H1 (cell line): ENCODE measurements at regions not wholly inside any gene's neighbourhood (a gene's known extent, or its start where the extent isn't known, plus 50 kb on each side); places are given as distances from the start of the nearest gene placed in this dataset.

Experiments used
- CTCF ChIA-PET: fragments of 300-600 bp; sonication (Branson Sonifier 250); formaldehyde crosslinking; loops from one replicate; lab custom pipeline; 2021; ENCODE audit not compliant: partially characterized antibody; lab: Charles Lee
- POLR2A ChIA-PET: fragments of 300-600 bp; sonication (Branson Sonifier 250); formaldehyde crosslinking; loops from one replicate; lab custom pipeline; 2021; ENCODE audit warnings: inconsistent platforms; ENCODE audit not compliant: partially characterized antibody; lab: Charles Lee
- DNase-seq, 2 experiments: peaks; one replicate each; pipeline versions ENCODE4 v3.0.0 to v3.0.0-alpha.2; 2010 to 2022; ENCODE audit warnings: low spot score in 2 of 2, low read depth in 1 of 2, mixed read lengths in 1 of 2
- FAIRE-seq: peaks from 2 replicates; lab custom pipeline; 2011; peaks lifted over from hg19 to GRCh38; lab: Jason Lieb, UNC
- H2AFZ ChIP-seq: 2 replicates; pipeline ENCODE4 v1.8.1; 2012; ENCODE audit warnings: low read length, inconsistent platforms
- H2AK5ac ChIP-seq: 2 replicates; pipeline ENCODE4 v1.6.1; 2013; ENCODE audit warnings: low read depth, low read length
- H2BK120ac ChIP-seq: replicated peaks from 2 replicates; pipeline ENCODE3; 2013; ENCODE audit warnings: low read depth, low read length, inconsistent platforms
- H2BK12ac ChIP-seq: 2 replicates; pipeline ENCODE4 v1.6.1; 2013; ENCODE audit warnings: low read depth, low read length
- H2BK15ac ChIP-seq: 2 replicates; pipeline ENCODE4 v1.6.1; 2013; ENCODE audit warnings: low read length
- H2BK20ac ChIP-seq: 2 replicates; pipeline ENCODE4 v1.6.1; 2013; ENCODE audit warnings: low read length
- H2BK5ac ChIP-seq: 2 replicates; pipeline ENCODE4 v1.6.1; 2013; ENCODE audit warnings: low read depth, low read length
- H3K14ac ChIP-seq: 2 replicates; pipeline ENCODE4 v1.6.1; 2013; ENCODE audit warnings: inconsistent platforms; ENCODE audit not compliant: insufficient read length
- H3K18ac ChIP-seq: 2 replicates; pipeline ENCODE4 v1.6.1; 2013; ENCODE audit warnings: low read length; ENCODE audit errors: extremely low read depth
- H3K23ac ChIP-seq: 2 replicates; pipeline ENCODE4 v1.6.1; 2013; ENCODE audit warnings: inconsistent platforms; ENCODE audit not compliant: insufficient read length
- H3K23me2 ChIP-seq: 2 replicates; pipeline ENCODE4 v1.6.1; 2013; ENCODE audit warnings: low read depth, low read length
- H3K27ac ChIP-seq: 2 replicates; pipeline ENCODE4 v1.6.1; 2011; ENCODE audit warnings: low read depth, low read length, inconsistent platforms
- H3K27me3 ChIP-seq, 4 experiments: replicated peaks in 1 of 4; 1 replicate in 1 of 4; 2 replicates in 3 of 4; pipeline versions ENCODE4 v1.6.1 to v1.8.1; 2011 to 2013; ENCODE audit warnings: low read length in 3 of 4, mild to moderate bottlenecking in 3 of 4, inconsistent platforms in 2 of 4, mixed read lengths in 2 of 4, moderate library complexity in 1 of 4; ENCODE audit not compliant: control insufficient read depth in 3 of 4, insufficient read depth in 3 of 4; ENCODE audit errors: extremely low read depth in 1 of 4
- H3K36me3 ChIP-seq, 4 experiments: 2 replicates each; pipeline versions ENCODE4 v1.6.1 to v1.8.1; 2011 to 2013; ENCODE audit warnings: mild to moderate bottlenecking in 4 of 4, low read length in 3 of 4, moderate library complexity in 2 of 4, control low read depth in 1 of 4, inconsistent platforms in 1 of 4; ENCODE audit not compliant: insufficient read depth in 4 of 4, control insufficient read depth in 2 of 4
- H3K4ac ChIP-seq: replicated peaks from 2 replicates; pipeline ENCODE3; 2013; ENCODE audit warnings: low read length, low read depth, mixed read lengths, inconsistent platforms; ENCODE audit not compliant: insufficient read length
- H3K4me1 ChIP-seq, 4 experiments: replicated peaks in 1 of 4; 1 replicate in 1 of 4; 2 replicates in 3 of 4; pipeline versions ENCODE4 v1.6.1 to v1.8.1; 2011 to 2013; ENCODE audit warnings: low read length in 3 of 4, inconsistent platforms in 2 of 4, mixed read lengths in 1 of 4; ENCODE audit not compliant: insufficient read depth in 4 of 4, control insufficient read depth in 3 of 4
- H3K4me2 ChIP-seq, 2 experiments: 2 replicates each; pipeline versions ENCODE4 v1.6.1 to v1.8.1; 2011 to 2013; ENCODE audit warnings: low read depth in 2 of 2, low read length in 2 of 2, control low read depth in 1 of 2, inconsistent platforms in 1 of 2, mild to moderate bottlenecking in 1 of 2; ENCODE audit not compliant: insufficient read depth in 1 of 2
- H3K4me3 ChIP-seq, 4 experiments: fragments of 200-600, 300-600 bp in 1 of 4; sonication (generic), shearing (Covaris generic), sonication (Bioruptor Twin) in 1 of 4; 2 replicates each; pipeline versions ENCODE4 v1.5.1 to v1.8.1; 2011 to 2016; ENCODE audit warnings: low read length in 4 of 4, low read depth in 3 of 4, control low read depth in 2 of 4, inconsistent platforms in 2 of 4, mild to moderate bottlenecking in 2 of 4, mixed read lengths in 1 of 4, moderate library complexity in 1 of 4; ENCODE audit not compliant: insufficient read depth in 2 of 4; ENCODE audit errors: extremely low read depth in 1 of 4
- H3K56ac ChIP-seq: replicated peaks from 2 replicates; pipeline ENCODE3; 2013; ENCODE audit warnings: low read depth, mild to moderate bottlenecking, mixed read lengths, low read length, inconsistent platforms; ENCODE audit not compliant: insufficient read length
- H3K79me1 ChIP-seq: 2 replicates; pipeline ENCODE4 v1.6.1; 2013; ENCODE audit warnings: low read depth, low read length, control low read depth
- H3K79me2 ChIP-seq, 2 experiments: 2 replicates each; pipeline versions ENCODE4 v1.6.1 to v1.8.1; 2012 to 2013; ENCODE audit warnings: low read length in 2 of 2, mild to moderate bottlenecking in 2 of 2, inconsistent platforms in 1 of 2; ENCODE audit not compliant: insufficient read depth in 2 of 2, control insufficient read depth in 1 of 2
- H3K9ac ChIP-seq, 4 experiments: replicated peaks in 1 of 4; 1 replicate in 1 of 4; 2 replicates in 3 of 4; pipeline versions ENCODE4 v1.6.1 to v1.8.1; 2011 to 2013; ENCODE audit warnings: low read depth in 3 of 4, low read length in 3 of 4, control low read depth in 2 of 4, mild to moderate bottlenecking in 2 of 4, moderate library complexity in 2 of 4, inconsistent platforms in 1 of 4; ENCODE audit errors: extremely low read depth in 1 of 4
- H3K9me3 ChIP-seq, 2 experiments: 2 replicates each; pipeline versions ENCODE4 v1.6.1 to v1.8.1; 2012 to 2013; ENCODE audit warnings: mild to moderate bottlenecking in 2 of 2, moderate library complexity in 2 of 2, control low read depth in 1 of 2, inconsistent platforms in 1 of 2, low read depth in 1 of 2, low read length in 1 of 2, mixed read lengths in 1 of 2; ENCODE audit not compliant: insufficient read depth in 2 of 2
- H4K20me1 ChIP-seq, 2 experiments: replicated peaks in 1 of 2; 2 replicates each; pipeline versions ENCODE3 to v1.8.1; 2011 to 2013; ENCODE audit warnings: inconsistent platforms in 2 of 2, low read length in 2 of 2, mild to moderate bottlenecking in 1 of 2; ENCODE audit not compliant: insufficient read depth in 2 of 2, control insufficient read depth in 1 of 2
- H4K5ac ChIP-seq: 2 replicates; pipeline ENCODE4 v1.6.1; 2013; ENCODE audit warnings: low read length, low read depth, mixed read lengths, inconsistent platforms; ENCODE audit not compliant: insufficient read length
- H4K8ac ChIP-seq: 2 replicates; pipeline ENCODE4 v1.8.0; 2013; ENCODE audit warnings: mild to moderate bottlenecking, moderate library complexity, low read length, inconsistent platforms; ENCODE audit not compliant: insufficient read depth; ENCODE audit errors: extremely low read depth
- H4K91ac ChIP-seq: replicated peaks from 2 replicates; pipeline ENCODE3; 2013; ENCODE audit warnings: low read length, mixed read lengths, inconsistent platforms; ENCODE audit not compliant: insufficient read length
- CHD2 ChIP-seq: IDR thresholded peaks from 2 replicates; pipeline ENCODE4 v1.6.1; 2012; ENCODE audit warnings: low read length, improper control_type of control experiment
- CTBP2 ChIP-seq: IDR thresholded peaks from 2 replicates; pipeline ENCODE4 v1.7.0; 2011; ENCODE audit warnings: borderline replicate concordance, mild to moderate bottlenecking, moderate library complexity, mixed read lengths, low read length; ENCODE audit not compliant: insufficient read depth, insufficient read length
- NANOG ChIP-seq: IDR thresholded peaks from 2 replicates; pipeline ENCODE4 v1.6.1; 2011; ENCODE audit warnings: low read length, low read depth, mild to moderate bottlenecking, inconsistent platforms; ENCODE audit not compliant: insufficient read depth, poor library complexity, severe bottlenecking
- SAP30 ChIP-seq: fragments of 300-600 bp; sonication (generic); IDR thresholded peaks from 2 replicates; pipeline ENCODE4 v1.7.1; 2012; ENCODE audit warnings: low read length, moderate library complexity, mild to moderate bottlenecking, inconsistent platforms; ENCODE audit not compliant: insufficient read depth, insufficient replicate concordance
- SRF ChIP-seq: IDR thresholded peaks from 2 replicates; pipeline ENCODE4 v1.6.1; 2011; ENCODE audit warnings: mild to moderate bottlenecking, low read depth, low read length, moderate library complexity
- WGBS, 2 experiments: shearing (Covaris generic) in 1 of 2; methylation state at CpG; one replicate each; pipeline versions ENCODE4 v1.1.6 to v1.1.7; 2013 to 2015; ENCODE audit warnings: low lambda C conversion rate in 2 of 2, mixed read lengths in 2 of 2, inconsistent platforms in 1 of 2, low coverage in 1 of 2, missing lambda C conversion rate in 1 of 2; ENCODE audit not compliant: insufficient replicate concordance in 2 of 2, insufficient coverage in 1 of 2, insufficient read length in 1 of 2; ENCODE audit errors: extremely low coverage in 1 of 2, missing lambda C conversion rate in 1 of 2; 5-methylcytosine and 5-hydroxymethylcytosine counted together

- Histone ChIP-seq H2AFZ (no peak overlapping the region), H2BK20ac (no peak overlapping the region), H2BK15ac (no peak overlapping the region), H3K9me3 (no peaks in the 10 kb centered on the region), H2AK5ac (no peak overlapping the region; the same call in 1 of the 2 replicates), H3K36me3 (no peaks in the 10 kb centered on the region), H3K4ac (peak overlapping the region; percentile 21), H3K27ac (no peak overlapping the region), H3K56ac (no peak overlapping the region), H3K23ac (no peak overlapping the region), H3K79me1 (peaks cover 2% of the 10 kb centered on the region; the same call in 1 of the 2 replicates), H3K9ac (no peak overlapping the region; a peak in 1 of 7 replicates), H2BK5ac (no peak overlapping the region), H2BK120ac (no peak overlapping the region), H3K4me1 (peaks cover 0 to 7% (median 2%) of the 10 kb centered on the region in 4 experiments; a peak in 2 of 7 replicates), H3K14ac (no peak overlapping the region), H3K18ac (no peak overlapping the region), H4K91ac (no peak overlapping the region), H3K23me2 (peaks cover 3% of the 10 kb centered on the region; the same call in 1 of the 2 replicates), H2BK12ac (no peak overlapping the region), H4K5ac (no peak overlapping the region), H3K4me3 (no peak overlapping the region), H4K20me1 (peaks cover 0 to 3% of the 10 kb centered on the region in 2 experiments), H3K27me3 (no peaks in the 10 kb centered on the region; a peak in 2 of 7 replicates), H3K79me2 (no peaks in the 10 kb centered on the region), H3K4me2 (no peak overlapping the region), H4K8ac (no peak overlapping the region; the same call in 1 of the 2 replicates)
- no peak for FAIRE-seq
- DNase-seq = no peak
- CTCF ChIA-PET = interaction anchor here (0.6 to 2.7 kb wide), 4 partner anchors 11 to 456 kb away, joined by 3 to 10 read pairs (median 3); no protein-coding TSS in a partner anchor
- TF ChIP-seq CHD2 = no peak
- TF ChIP-seq SAP30 = no peak
- peak; percentile 53; the same call in 1 of the 2 replicates for TF ChIP-seq SRF
- TF ChIP-seq CTBP2 = no peak
- TF ChIP-seq NANOG = no peak
- POLR2A ChIA-PET = interaction anchor here (0.8 kb wide), 1 partner anchor 12 kb away, joined by 3 read pairs; no protein-coding TSS in a partner anchor
- WGBS, 2 experiments = 87% methylated on average over 16 of the region's 16 CpGs; no CpG with 5 or more reads in 1 of the 2 experiments
Measured at GRCh38 chr10:78770167-78771090, 298.3 kb upstream of the ZMIZ1 start.
